COLO668 (cell line): ENCODE measurements at regions not wholly inside any gene's neighbourhood (a gene's known extent, or its start where the extent isn't known, plus 50 kb on each side); places are given as distances from the start of the nearest gene placed in this dataset.

Source experiments
- DNase-seq: peaks from one replicate; lab custom pipeline; 2025; ENCODE audit not compliant: unreplicated experiment; lab: John Stamatoyannopoulos, UW

- no peak for DNase-seq
Measured at GRCh38 chr2:181332044-181332605, 125.1 kb upstream of the ITGA4 start.

GRCh38 chr2:181334158-181334826 lies 122.9 kb upstream of the ITGA4 start:
- no peak for DNase-seq

- DNase-seq: no peak
Measured at GRCh38 chr2:181340891-181341290, 116.3 kb upstream of the ITGA4 start.

- no peak for DNase-seq
Measured at GRCh38 chr2:181341855-181342600, 115.2 kb upstream of the ITGA4 start.

GRCh38 chr2:181348107-181348837 lies 108.9 kb upstream of the ITGA4 start:
- DNase-seq: no peak

- DNase-seq: no peak
Measured at GRCh38 chr2:181352158-181352557, 105.0 kb upstream of the ITGA4 start.

- no peak for DNase-seq
Measured at GRCh38 chr2:181354626-181355025, 102.6 kb upstream of the ITGA4 start.

- DNase-seq: no peak
Measured at GRCh38 chr2:181356526-181357130, 100.6 kb upstream of the ITGA4 start.

GRCh38 chr2:181357979-181358378 lies 99.2 kb upstream of the ITGA4 start:
- DNase-seq: no peak

- DNase-seq: no peak
Measured at GRCh38 chr2:181362561-181362960, 94.6 kb upstream of the ITGA4 start.

- DNase-seq: no peak
Measured at GRCh38 chr2:181363164-181363563, 94.0 kb upstream of the ITGA4 start.

GRCh38 chr2:181364492-181365170 lies 92.6 kb upstream of the ITGA4 start:
- no peak for DNase-seq

- DNase-seq: no peak
Measured at GRCh38 chr2:181366675-181367175, 90.5 kb upstream of the ITGA4 start.

GRCh38 chr2:181367411-181367810 lies 89.8 kb upstream of the ITGA4 start:
- no peak for DNase-seq

- no peak for DNase-seq
Measured at GRCh38 chr2:181367906-181368435, 89.2 kb upstream of the ITGA4 start.

GRCh38 chr2:181370126-181370525 lies 87.1 kb upstream of the ITGA4 start:
- DNase-seq: no peak

- DNase-seq: no peak
Measured at GRCh38 chr2:181371195-181371594, 86.0 kb upstream of the ITGA4 start.

GRCh38 chr2:181371782-181372645 lies 85.2 kb upstream of the ITGA4 start:
- no peak for DNase-seq

GRCh38 chr2:181372646-181373040 lies 84.5 kb upstream of the ITGA4 start:
- no peak for DNase-seq
